H1 (cell line): ENCODE measurements at regions not wholly inside any gene's neighbourhood (a gene's known extent, or its start where the extent isn't known, plus 50 kb on each side); places are given as distances from the start of the nearest gene placed in this dataset.

Experiments used
- CTCF ChIA-PET: fragments of 300-600 bp; sonication (Branson Sonifier 250); formaldehyde crosslinking; loops from one replicate; lab custom pipeline; 2021; ENCODE audit not compliant: partially characterized antibody; lab: Charles Lee
- POLR2A ChIA-PET: fragments of 300-600 bp; sonication (Branson Sonifier 250); formaldehyde crosslinking; loops from one replicate; lab custom pipeline; 2021; ENCODE audit warnings: inconsistent platforms; ENCODE audit not compliant: partially characterized antibody; lab: Charles Lee
- DNase-seq, 2 experiments: peaks; one replicate each; pipeline versions ENCODE4 v3.0.0 to v3.0.0-alpha.2; 2010 to 2022; ENCODE audit warnings: low spot score in 2 of 2, low read depth in 1 of 2, mixed read lengths in 1 of 2
- FAIRE-seq: peaks from 2 replicates; lab custom pipeline; 2011; peaks lifted over from hg19 to GRCh38; lab: Jason Lieb, UNC
- H2AFZ ChIP-seq: 2 replicates; pipeline ENCODE4 v1.8.1; 2012; ENCODE audit warnings: low read length, inconsistent platforms
- H2AK5ac ChIP-seq: 2 replicates; pipeline ENCODE4 v1.6.1; 2013; ENCODE audit warnings: low read depth, low read length
- H2BK120ac ChIP-seq: replicated peaks from 2 replicates; pipeline ENCODE3; 2013; ENCODE audit warnings: low read depth, low read length, inconsistent platforms
- H2BK12ac ChIP-seq: 2 replicates; pipeline ENCODE4 v1.6.1; 2013; ENCODE audit warnings: low read depth, low read length
- H2BK15ac ChIP-seq: 2 replicates; pipeline ENCODE4 v1.6.1; 2013; ENCODE audit warnings: low read length
- H2BK20ac ChIP-seq: 2 replicates; pipeline ENCODE4 v1.6.1; 2013; ENCODE audit warnings: low read length
- H2BK5ac ChIP-seq: 2 replicates; pipeline ENCODE4 v1.6.1; 2013; ENCODE audit warnings: low read depth, low read length
- H3K14ac ChIP-seq: 2 replicates; pipeline ENCODE4 v1.6.1; 2013; ENCODE audit warnings: inconsistent platforms; ENCODE audit not compliant: insufficient read length
- H3K18ac ChIP-seq: 2 replicates; pipeline ENCODE4 v1.6.1; 2013; ENCODE audit warnings: low read length; ENCODE audit errors: extremely low read depth
- H3K23ac ChIP-seq: 2 replicates; pipeline ENCODE4 v1.6.1; 2013; ENCODE audit warnings: inconsistent platforms; ENCODE audit not compliant: insufficient read length
- H3K23me2 ChIP-seq: 2 replicates; pipeline ENCODE4 v1.6.1; 2013; ENCODE audit warnings: low read depth, low read length
- H3K27ac ChIP-seq: 2 replicates; pipeline ENCODE4 v1.6.1; 2011; ENCODE audit warnings: low read depth, low read length, inconsistent platforms
- H3K27me3 ChIP-seq, 4 experiments: replicated peaks in 1 of 4; 1 replicate in 1 of 4; 2 replicates in 3 of 4; pipeline versions ENCODE4 v1.6.1 to v1.8.1; 2011 to 2013; ENCODE audit warnings: low read length in 3 of 4, mild to moderate bottlenecking in 3 of 4, inconsistent platforms in 2 of 4, mixed read lengths in 2 of 4, moderate library complexity in 1 of 4; ENCODE audit not compliant: control insufficient read depth in 3 of 4, insufficient read depth in 3 of 4; ENCODE audit errors: extremely low read depth in 1 of 4
- H3K36me3 ChIP-seq, 4 experiments: 2 replicates each; pipeline versions ENCODE4 v1.6.1 to v1.8.1; 2011 to 2013; ENCODE audit warnings: mild to moderate bottlenecking in 4 of 4, low read length in 3 of 4, moderate library complexity in 2 of 4, control low read depth in 1 of 4, inconsistent platforms in 1 of 4; ENCODE audit not compliant: insufficient read depth in 4 of 4, control insufficient read depth in 2 of 4
- H3K4ac ChIP-seq: replicated peaks from 2 replicates; pipeline ENCODE3; 2013; ENCODE audit warnings: low read length, low read depth, mixed read lengths, inconsistent platforms; ENCODE audit not compliant: insufficient read length
- H3K4me1 ChIP-seq, 4 experiments: replicated peaks in 1 of 4; 1 replicate in 1 of 4; 2 replicates in 3 of 4; pipeline versions ENCODE4 v1.6.1 to v1.8.1; 2011 to 2013; ENCODE audit warnings: low read length in 3 of 4, inconsistent platforms in 2 of 4, mixed read lengths in 1 of 4; ENCODE audit not compliant: insufficient read depth in 4 of 4, control insufficient read depth in 3 of 4
- H3K4me2 ChIP-seq, 2 experiments: 2 replicates each; pipeline versions ENCODE4 v1.6.1 to v1.8.1; 2011 to 2013; ENCODE audit warnings: low read depth in 2 of 2, low read length in 2 of 2, control low read depth in 1 of 2, inconsistent platforms in 1 of 2, mild to moderate bottlenecking in 1 of 2; ENCODE audit not compliant: insufficient read depth in 1 of 2
- H3K4me3 ChIP-seq, 4 experiments: fragments of 200-600, 300-600 bp in 1 of 4; sonication (generic), shearing (Covaris generic), sonication (Bioruptor Twin) in 1 of 4; 2 replicates each; pipeline versions ENCODE4 v1.5.1 to v1.8.1; 2011 to 2016; ENCODE audit warnings: low read length in 4 of 4, low read depth in 3 of 4, control low read depth in 2 of 4, inconsistent platforms in 2 of 4, mild to moderate bottlenecking in 2 of 4, mixed read lengths in 1 of 4, moderate library complexity in 1 of 4; ENCODE audit not compliant: insufficient read depth in 2 of 4; ENCODE audit errors: extremely low read depth in 1 of 4
- H3K56ac ChIP-seq: replicated peaks from 2 replicates; pipeline ENCODE3; 2013; ENCODE audit warnings: low read depth, mild to moderate bottlenecking, mixed read lengths, low read length, inconsistent platforms; ENCODE audit not compliant: insufficient read length
- H3K79me1 ChIP-seq: 2 replicates; pipeline ENCODE4 v1.6.1; 2013; ENCODE audit warnings: low read depth, low read length, control low read depth
- H3K79me2 ChIP-seq, 2 experiments: 2 replicates each; pipeline versions ENCODE4 v1.6.1 to v1.8.1; 2012 to 2013; ENCODE audit warnings: low read length in 2 of 2, mild to moderate bottlenecking in 2 of 2, inconsistent platforms in 1 of 2; ENCODE audit not compliant: insufficient read depth in 2 of 2, control insufficient read depth in 1 of 2
- H3K9ac ChIP-seq, 4 experiments: replicated peaks in 1 of 4; 1 replicate in 1 of 4; 2 replicates in 3 of 4; pipeline versions ENCODE4 v1.6.1 to v1.8.1; 2011 to 2013; ENCODE audit warnings: low read depth in 3 of 4, low read length in 3 of 4, control low read depth in 2 of 4, mild to moderate bottlenecking in 2 of 4, moderate library complexity in 2 of 4, inconsistent platforms in 1 of 4; ENCODE audit errors: extremely low read depth in 1 of 4
- H3K9me3 ChIP-seq, 2 experiments: 2 replicates each; pipeline versions ENCODE4 v1.6.1 to v1.8.1; 2012 to 2013; ENCODE audit warnings: mild to moderate bottlenecking in 2 of 2, moderate library complexity in 2 of 2, control low read depth in 1 of 2, inconsistent platforms in 1 of 2, low read depth in 1 of 2, low read length in 1 of 2, mixed read lengths in 1 of 2; ENCODE audit not compliant: insufficient read depth in 2 of 2
- H4K20me1 ChIP-seq, 2 experiments: replicated peaks in 1 of 2; 2 replicates each; pipeline versions ENCODE3 to v1.8.1; 2011 to 2013; ENCODE audit warnings: inconsistent platforms in 2 of 2, low read length in 2 of 2, mild to moderate bottlenecking in 1 of 2; ENCODE audit not compliant: insufficient read depth in 2 of 2, control insufficient read depth in 1 of 2
- H4K5ac ChIP-seq: 2 replicates; pipeline ENCODE4 v1.6.1; 2013; ENCODE audit warnings: low read length, low read depth, mixed read lengths, inconsistent platforms; ENCODE audit not compliant: insufficient read length
- H4K8ac ChIP-seq: 2 replicates; pipeline ENCODE4 v1.8.0; 2013; ENCODE audit warnings: mild to moderate bottlenecking, moderate library complexity, low read length, inconsistent platforms; ENCODE audit not compliant: insufficient read depth; ENCODE audit errors: extremely low read depth
- H4K91ac ChIP-seq: replicated peaks from 2 replicates; pipeline ENCODE3; 2013; ENCODE audit warnings: low read length, mixed read lengths, inconsistent platforms; ENCODE audit not compliant: insufficient read length
- CREB1 ChIP-seq: IDR thresholded peaks from 2 replicates; pipeline ENCODE4 v1.6.1; 2012; ENCODE audit warnings: inconsistent platforms
- JUND ChIP-seq: IDR thresholded peaks from 2 replicates; pipeline ENCODE4 v1.6.1; 2011; ENCODE audit warnings: mild to moderate bottlenecking, improper control_type of control experiment, low read length
- KDM5A ChIP-seq: fragments of 200-600 bp; IDR thresholded peaks from 2 replicates; pipeline ENCODE4 v1.7.1; 2012; ENCODE audit warnings: mild to moderate bottlenecking, low read length, inconsistent platforms, mixed read lengths
- NRF1 ChIP-seq: IDR thresholded peaks from 2 replicates; pipeline ENCODE4 v1.6.1; 2011; ENCODE audit warnings: mild to moderate bottlenecking, low read depth, low read length, improper control_type of control experiment
- RNF2 ChIP-seq: fragments of 200-900, 300-1000 bp; sonication (generic); IDR thresholded peaks from 2 replicates; pipeline ENCODE4 v1.7.1; 2016; ENCODE audit warnings: borderline replicate concordance, low read depth, mild to moderate bottlenecking, antibody characterized with exemption, low read length; ENCODE audit not compliant: poor library complexity, severe bottlenecking; ENCODE audit errors: missing control alignments
- RXRA ChIP-seq: IDR thresholded peaks from 2 replicates; pipeline ENCODE4 v1.6.1; 2011; ENCODE audit warnings: low read depth, mild to moderate bottlenecking, low read length, moderate library complexity; ENCODE audit not compliant: insufficient read depth
- SIN3A ChIP-seq, 2 experiments: IDR thresholded peaks in 1 of 2; conservative IDR thresholded peaks in 1 of 2; 2 replicates each; pipeline ENCODE4 v1.6.1; 2011 to 2012; ENCODE audit warnings: low read length in 2 of 2, improper control_type of control experiment in 1 of 2, low read depth in 1 of 2, mild to moderate bottlenecking in 1 of 2
- SP2 ChIP-seq: IDR thresholded peaks from 2 replicates; pipeline ENCODE4 v1.6.1; 2012; ENCODE audit warnings: mild to moderate bottlenecking, low read length, inconsistent platforms
- SUZ12 ChIP-seq: fragments of 200-600 bp; sonication (generic); IDR thresholded peaks from 2 replicates; pipeline ENCODE4 v1.6.1; 2012; ENCODE audit warnings: mild to moderate bottlenecking, inconsistent platforms, low read length, moderate library complexity, mixed read lengths
- WGBS, 2 experiments: shearing (Covaris generic) in 1 of 2; methylation state at CpG; one replicate each; pipeline versions ENCODE4 v1.1.6 to v1.1.7; 2013 to 2015; ENCODE audit warnings: low lambda C conversion rate in 2 of 2, mixed read lengths in 2 of 2, inconsistent platforms in 1 of 2, low coverage in 1 of 2, missing lambda C conversion rate in 1 of 2; ENCODE audit not compliant: insufficient replicate concordance in 2 of 2, insufficient coverage in 1 of 2, insufficient read length in 1 of 2; ENCODE audit errors: extremely low coverage in 1 of 2, missing lambda C conversion rate in 1 of 2; 5-methylcytosine and 5-hydroxymethylcytosine counted together

DNA sequence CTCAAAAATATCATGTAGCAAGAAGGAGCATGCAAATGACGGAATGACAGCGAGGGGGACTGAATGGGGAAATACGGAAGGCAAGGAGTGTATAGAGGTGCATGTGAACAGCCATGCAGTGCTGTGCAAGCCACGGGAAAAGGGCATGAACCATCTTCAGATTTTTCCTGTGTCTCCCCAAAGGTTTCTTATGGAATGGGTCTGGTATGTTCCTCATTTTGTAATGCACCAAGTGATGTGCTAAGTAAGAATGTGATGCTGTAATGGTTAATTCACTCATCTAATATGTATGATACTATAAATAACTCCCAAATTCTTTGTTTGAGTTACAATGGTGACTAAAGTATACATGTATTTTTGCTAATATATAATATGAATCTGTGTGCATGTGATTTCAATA lies 99.0 kb upstream of the DAB2 start:
- CTCF ChIA-PET, result interaction anchor here (1.1 kb wide), 1 partner anchor 148 kb away, joined by 3 read pairs; no protein-coding TSS in a partner anchor
- Histone ChIP-seq H3K27me3 (no peaks in the 10 kb centered on the region), H3K4ac (no peak overlapping the region), H2AFZ (no peak overlapping the region), H3K79me2 (no peaks in the 10 kb centered on the region), H3K56ac (no peak overlapping the region), H4K8ac (no peak overlapping the region), H3K79me1 (no peaks in the 10 kb centered on the region), H3K23ac (no peak overlapping the region), H2BK20ac (no peak overlapping the region), H4K20me1 (no peaks in the 10 kb centered on the region), H3K27ac (no peak overlapping the region), H2BK15ac (no peak overlapping the region), H3K23me2 (no peaks in the 10 kb centered on the region), H3K14ac (no peak overlapping the region), H3K4me3 (no peak overlapping the region), H2BK5ac (no peak overlapping the region), H3K9ac (no peak overlapping the region), H2BK120ac (no peak overlapping the region), H3K4me2 (no peak overlapping the region), H3K9me3 (no peaks in the 10 kb centered on the region; a peak in 1 of 4 replicates), H4K5ac (no peak overlapping the region), H3K18ac (no peak overlapping the region), H3K4me1 (peaks cover 0 to 5% (median 1%) of the 10 kb centered on the region in 4 experiments; a peak in 1 of 7 replicates), H2BK12ac (no peak overlapping the region), H2AK5ac (no peak overlapping the region), H4K91ac (no peak overlapping the region), H3K36me3 (no peaks in the 10 kb centered on the region)
- POLR2A ChIA-PET, result no interaction called here
- DNase-seq (no peak), FAIRE-seq (no peak)
- TF ChIP-seq NRF1 (no peak), CREB1 (no peak), SP2 (no peak), RNF2 (no peak), RXRA (no peak), KDM5A (no peak), SUZ12 (no peak), SIN3A (conservative IDR thresholded peaks at IDR 0.05 in 1 of 2, IDR thresholded peaks at IDR 0.05 in 1 of 2; ENCODE audit: low read depth in 1 of 2, low read length in 2 of 2) (no peak), JUND (no peak)
- 95% methylated on average over 4 of the region's 4 CpGs; no CpG with 5 or more reads in 1 of the 2 experiments for whole genome bisulfite sequencing, 2 experiments
